HG03575 (cell line): ENCODE measurements at regions not wholly inside any gene's neighbourhood (a gene's known extent, or its start where the extent isn't known, plus 50 kb on each side); places are given as distances from the start of the nearest gene placed in this dataset.

Experiments used
- ATAC-seq: cut with Tn5 transposase; IDR thresholded peaks from one replicate; pipeline ENCODE4 v1.9.1; 2021; ENCODE audit not compliant: unreplicated experiment, insufficient number of reproducible peaks, low FRiP score; ENCODE audit errors: extremely low read depth

GRCh38 chr2:150047620-150048222 lies 439.7 kb downstream of the RND3 start:
- no peak for ATAC-seq

GRCh38 chr2:150046810-150047209 lies 440.7 kb downstream of the RND3 start:
- ATAC-seq = no peak

- ATAC-seq = no peak
Measured at GRCh38 chr2:150046211-150046610, 441.3 kb downstream of the RND3 start.

GRCh38 chr2:150045601-150046000 lies 441.9 kb downstream of the RND3 start:
- no peak for ATAC-seq

DNA sequence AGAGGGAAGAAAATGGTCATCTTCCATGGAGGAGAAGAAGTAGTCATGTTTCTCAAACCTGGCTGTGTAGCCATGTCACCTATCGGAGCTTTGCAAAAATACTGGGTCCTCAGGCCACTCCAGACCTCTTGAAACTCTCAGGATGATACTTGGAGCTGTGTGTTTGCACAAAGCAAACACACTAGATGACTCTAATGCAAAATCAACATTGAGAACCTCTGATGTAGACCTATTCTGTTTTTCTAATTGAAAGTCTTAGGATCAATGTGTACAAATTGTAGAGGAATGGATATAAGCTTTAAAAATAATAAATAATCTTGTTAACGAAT lies 444.3 kb downstream of the RND3 start:
- ATAC-seq = no peak

DNA sequence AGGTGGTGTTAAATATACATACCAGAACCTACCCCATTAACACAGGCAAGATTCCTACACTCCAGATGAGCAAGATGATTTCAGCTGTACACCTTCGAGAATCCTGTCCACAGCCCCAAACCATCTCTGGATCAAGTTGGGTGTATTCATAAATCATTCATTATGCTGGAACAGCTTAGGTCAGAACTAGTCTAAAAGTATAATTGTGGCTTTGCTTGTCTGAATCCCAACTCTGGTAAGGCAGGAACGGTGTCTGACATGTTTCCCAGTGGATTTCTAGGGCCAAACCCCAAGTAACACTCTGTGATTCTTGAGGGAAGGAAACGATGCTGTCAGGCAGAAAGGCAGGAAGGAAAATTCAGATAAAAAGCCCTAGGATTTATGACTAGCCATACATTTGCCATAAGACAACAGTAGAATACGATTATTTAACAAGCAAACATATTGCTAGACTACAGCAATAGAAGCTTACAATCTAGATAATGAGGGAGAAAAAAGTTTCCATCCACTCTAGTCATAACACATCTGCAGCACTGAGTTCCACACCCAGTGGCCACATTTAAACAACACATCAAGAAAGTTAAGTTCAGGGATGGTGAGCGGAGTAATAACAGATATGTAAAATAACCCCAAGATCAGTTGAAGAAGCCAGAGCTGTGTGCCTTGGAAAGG lies 444.8 kb downstream of the RND3 start:
- no peak for ATAC-seq

DNA sequence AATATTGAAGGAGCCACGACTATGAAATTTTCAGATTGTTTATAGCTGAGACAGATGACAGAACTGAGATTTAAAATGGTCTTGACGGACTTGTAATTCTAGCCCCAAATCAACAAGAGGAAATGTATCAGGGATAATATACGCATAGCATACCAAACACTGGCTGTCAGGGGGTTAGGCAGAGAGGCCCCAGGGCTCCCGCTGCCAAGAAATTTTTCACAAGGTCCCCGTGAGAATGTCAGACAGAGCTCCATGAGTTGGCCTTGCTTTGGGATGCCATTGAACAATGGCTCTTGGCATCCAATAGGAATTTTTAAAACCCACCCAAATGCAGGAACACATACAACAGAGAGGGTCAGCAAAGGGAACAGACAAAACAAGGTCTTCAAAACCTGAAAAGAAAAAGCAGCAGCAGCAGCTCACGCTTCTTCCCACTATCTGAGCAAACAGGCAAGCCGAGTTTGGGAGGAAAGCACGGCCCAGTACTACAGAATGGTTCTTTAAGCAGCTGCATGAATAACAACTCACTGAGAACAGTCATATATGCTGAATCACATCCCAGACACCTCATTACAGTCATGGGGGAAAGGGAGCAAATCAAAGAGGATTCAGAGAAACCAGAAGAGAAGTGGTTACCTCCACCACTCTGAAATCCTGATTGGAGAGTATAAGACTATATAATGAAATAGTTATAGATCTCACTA lies 445.6 kb downstream of the RND3 start:
- no peak for ATAC-seq

- no peak for ATAC-seq
Measured at GRCh38 chr2:150036622-150037021, 449.0 kb upstream of the MMADHC start.

- ATAC-seq = no peak
Measured at GRCh38 chr2:150034665-150035064, 447.1 kb upstream of the MMADHC start.

GRCh38 chr2:150030436-150031190 lies 443.0 kb upstream of the MMADHC start:
- no peak for ATAC-seq

GRCh38 chr2:150028322-150028721 lies 440.7 kb upstream of the MMADHC start:
- ATAC-seq = no peak

- no peak for ATAC-seq
Measured at GRCh38 chr2:150027164-150027563, 439.6 kb upstream of the MMADHC start.

- ATAC-seq = no peak
Measured at GRCh38 chr2:150023663-150024062, 436.1 kb upstream of the MMADHC start.

DNA sequence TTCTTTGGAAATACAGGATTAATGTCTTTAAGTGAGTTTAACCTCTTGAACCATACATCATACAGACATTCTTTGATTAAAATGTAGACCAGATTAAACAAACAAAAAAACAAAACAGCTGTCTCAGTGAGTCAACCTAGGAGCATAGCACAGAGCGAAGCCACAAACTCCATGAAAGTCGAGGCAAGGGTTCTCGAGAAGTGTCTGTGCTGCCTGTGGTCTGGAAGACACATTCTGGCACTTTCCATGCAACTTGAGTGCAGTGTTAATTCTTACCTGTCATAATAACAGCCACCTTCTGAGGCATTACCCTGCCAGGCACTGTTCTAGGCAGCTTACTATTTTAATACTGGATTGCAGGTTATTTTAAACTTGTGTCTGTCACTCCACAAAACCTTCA lies 435.5 kb upstream of the MMADHC start:
- ATAC-seq = no peak

DNA sequence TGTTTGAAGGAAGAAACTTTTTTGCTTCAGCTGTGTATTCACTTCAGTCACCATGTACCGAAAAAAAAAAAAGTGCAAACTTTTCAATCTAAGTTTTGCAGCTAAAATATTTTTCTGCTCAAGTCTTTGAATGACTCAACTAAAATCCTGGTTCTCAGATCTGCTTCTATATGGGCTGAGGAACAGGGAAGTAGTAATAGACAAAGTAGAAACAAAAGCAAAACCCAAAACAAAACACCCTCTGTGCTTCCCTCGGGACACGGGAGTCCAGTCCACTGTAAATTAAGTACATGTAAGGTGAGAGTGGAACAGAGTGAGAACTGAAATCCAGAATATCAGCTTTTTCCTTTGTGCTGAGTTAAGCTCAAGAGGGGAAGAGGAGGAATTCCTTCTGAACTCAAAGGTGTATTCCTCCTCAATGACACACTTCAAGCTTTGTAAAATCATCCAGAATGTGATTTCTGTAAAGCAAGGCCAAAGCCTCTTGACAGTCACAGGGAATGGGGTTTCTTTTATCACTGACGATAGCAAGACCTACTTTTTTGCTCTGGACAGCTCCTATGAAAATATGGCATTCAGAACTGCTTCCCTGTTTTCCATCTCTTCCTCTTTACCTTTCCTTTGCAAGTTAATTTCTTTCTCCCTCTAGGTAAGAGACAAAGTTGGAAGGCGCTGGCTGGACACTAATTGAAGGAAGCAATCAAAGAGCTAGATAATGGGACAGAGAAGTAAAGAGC lies 433.5 kb upstream of the MMADHC start:
- no peak for ATAC-seq

DNA sequence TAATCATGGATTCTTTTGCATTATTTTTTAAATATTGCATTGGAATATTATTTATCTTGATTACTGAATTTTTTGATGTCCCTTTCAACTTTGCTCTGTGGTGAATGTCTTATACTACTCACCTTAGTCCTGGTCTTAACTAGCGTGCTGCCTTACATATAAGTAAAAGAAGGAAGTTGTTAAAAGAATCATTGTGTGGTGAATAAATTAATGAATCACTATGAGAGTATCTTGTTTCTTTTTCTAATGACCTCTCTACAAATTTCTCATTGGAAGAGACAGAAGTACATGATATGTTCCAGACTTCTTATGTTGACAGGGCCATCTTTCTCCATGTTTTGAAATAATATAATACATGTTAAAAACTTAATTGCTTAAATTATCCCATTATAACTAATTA lies 432.6 kb upstream of the MMADHC start:
- ATAC-seq = no peak

DNA sequence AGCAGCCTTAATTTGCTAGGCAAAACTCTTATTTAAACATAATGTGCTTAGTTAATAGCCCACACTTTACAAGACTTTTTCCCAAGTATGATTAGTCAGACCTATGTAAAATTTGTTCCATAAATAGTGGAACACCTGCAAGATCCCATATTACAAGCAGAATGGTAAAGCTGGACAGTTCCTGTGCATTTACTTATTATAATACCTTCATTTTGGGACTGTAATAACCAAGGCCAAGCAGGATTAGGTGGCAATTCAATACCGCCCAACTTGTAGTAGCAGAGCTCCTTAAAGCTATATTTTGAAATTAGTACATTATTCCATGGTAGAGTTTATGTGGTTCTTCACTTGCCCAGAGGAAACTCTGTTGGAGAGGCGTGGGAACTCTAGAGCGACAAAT lies 431.5 kb upstream of the MMADHC start:
- ATAC-seq = no peak

DNA sequence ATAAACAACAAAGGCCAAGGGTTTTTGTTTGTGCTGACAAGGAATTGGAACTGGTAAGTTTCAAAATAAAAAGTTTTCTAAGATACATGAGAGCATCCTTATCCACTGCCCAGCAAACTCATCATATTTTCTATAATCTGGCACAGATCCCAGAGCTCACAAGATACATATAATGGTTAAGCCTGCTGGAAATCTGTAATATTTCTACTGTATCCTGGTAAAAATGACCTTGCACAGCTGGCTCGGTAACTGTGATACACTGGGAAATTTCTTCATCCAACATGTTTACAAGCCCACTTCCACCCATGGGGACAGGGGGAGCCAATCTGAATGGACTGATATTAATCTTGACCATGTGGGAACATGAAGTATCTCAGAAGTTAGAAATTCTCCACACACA lies 425.4 kb upstream of the MMADHC start:
- no peak for ATAC-seq

DNA sequence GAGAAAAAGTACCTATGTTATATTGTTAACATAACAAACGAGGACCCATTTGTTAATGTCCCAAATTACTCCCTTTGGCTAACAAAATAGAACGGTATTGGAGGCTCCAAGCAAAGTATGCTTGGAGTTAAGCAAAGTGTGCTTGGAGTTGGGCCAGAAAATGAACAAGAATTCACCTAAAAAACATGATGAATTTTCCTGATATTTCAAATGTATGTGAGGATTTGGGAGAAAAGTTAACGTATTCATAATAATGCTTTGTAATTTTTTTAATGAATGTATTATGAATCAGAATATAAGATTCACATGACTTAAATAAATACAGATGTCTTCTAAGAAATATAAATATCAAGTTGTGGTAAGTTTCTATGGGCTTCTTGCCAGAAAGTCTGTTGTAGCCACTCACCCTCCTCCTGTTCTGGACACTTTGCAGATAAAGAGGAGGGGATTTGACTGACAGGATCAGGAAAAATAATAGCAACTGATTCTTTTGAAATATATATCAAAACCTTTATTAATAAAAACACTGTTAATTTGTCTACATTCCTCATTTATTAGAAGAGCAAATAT lies 423.7 kb upstream of the MMADHC start:
- ATAC-seq = no peak
